ENCODE measurements at regions not wholly inside any gene's neighbourhood (a gene's known extent, or its start where the extent isn't known, plus 50 kb on each side); places are given as distances from the start of the nearest gene placed in this dataset.
"Not testable (repeated sequence)": the region's sequence is repeated elsewhere in the genome, so short reads cannot be mapped to it uniquely, and the experiment has no call there.

GRCh38 chr4:179040259-179040658 lies 1598.0 kb upstream of the AGA start:
- DNase-seq, result no peak

GRCh38 chr4:179048839-179049453 lies 1606.7 kb upstream of the AGA start:
- no peak for DNase-seq

GRCh38 chr4:179051206-179051605 lies 1609.0 kb upstream of the AGA start:
- no peak for DNase-seq

- no peak for DNase-seq
Measured at GRCh38 chr4:179059396-179059795, 1617.2 kb upstream of the AGA start.

GRCh38 chr4:179066254-179066653 lies 1624.0 kb upstream of the AGA start:
- DNase-seq, result not testable (repeated sequence)

GRCh38 chr4:179071131-179071530 lies 1628.9 kb upstream of the AGA start:
- no peak for DNase-seq

GRCh38 chr4:179076865-179077264 lies 1634.6 kb upstream of the AGA start:
- DNase-seq, result no peak

GRCh38 chr4:179095585-179096221 lies 1653.5 kb upstream of the AGA start:
- no peak for DNase-seq

GRCh38 chr4:179097741-179098140 lies 1655.5 kb upstream of the AGA start:
- no peak for DNase-seq

GRCh38 chr4:179110356-179110755 lies 1668.1 kb upstream of the AGA start:
- DNase-seq, result no peak

GRCh38 chr4:179110816-179111215 lies 1668.6 kb upstream of the AGA start:
- DNase-seq, result no peak

- no peak for DNase-seq
Measured at GRCh38 chr4:179112441-179113170, 1670.4 kb upstream of the AGA start.

- DNase-seq, result no peak
Measured at GRCh38 chr4:179114615-179115014, 1672.4 kb upstream of the AGA start.

GRCh38 chr4:179116011-179116410 lies 1673.8 kb upstream of the AGA start:
- DNase-seq, result no peak

- no peak for DNase-seq
Measured at GRCh38 chr4:179116581-179116980, 1674.3 kb upstream of the AGA start.

- no peak for DNase-seq
Measured at GRCh38 chr4:179123084-179123483, 1680.8 kb upstream of the AGA start.

- no peak for DNase-seq
Measured at GRCh38 chr4:179124419-179124818, 1682.2 kb upstream of the AGA start.

GRCh38 chr4:179124957-179125356 lies 1682.7 kb upstream of the AGA start:
- no peak for DNase-seq

GRCh38 chr4:179125870-179126269 lies 1683.6 kb upstream of the AGA start:
- no peak for DNase-seq

- DNase-seq, result no peak
Measured at GRCh38 chr4:179128299-179128698, 1686.1 kb upstream of the AGA start.

- DNase-seq, result no peak
Measured at GRCh38 chr4:179130122-179130714, 1688.0 kb upstream of the AGA start.

- no peak for DNase-seq
Measured at GRCh38 chr4:179145746-179146525, 1703.7 kb upstream of the AGA start.

GRCh38 chr4:179151770-179152169 lies 1709.5 kb upstream of the AGA start:
- no peak for DNase-seq

Measured in NCI-H2081 (cell line).